ENCODE measurements at regions not wholly inside any gene's neighbourhood (a gene's known extent, or its start where the extent isn't known, plus 50 kb on each side); places are given as distances from the start of the nearest gene placed in this dataset.
"Not testable (repeated sequence)": the region's sequence is repeated elsewhere in the genome, so short reads cannot be mapped to it uniquely, and the experiment has no call there.

GRCh38 chr18:1488394-1488793 is 583.7 kb downstream of the ADCYAP1 start:
- no peak for DNase-seq (ENCODE audit: low spot score)

- DNase-seq (ENCODE audit: low spot score), result no peak
These were observed 584.3 kb downstream of the ADCYAP1 start for GRCh38 chr18:1488957-1489356.

- no peak for DNase-seq (ENCODE audit: low spot score)
These were observed 590.7 kb downstream of the ADCYAP1 start for GRCh38 chr18:1495387-1495786.

GRCh38 chr18:1496096-1496495 is 591.4 kb downstream of the ADCYAP1 start:
- no peak for DNase-seq (ENCODE audit: low spot score)

GRCh38 chr18:1498216-1498615 is 593.5 kb downstream of the ADCYAP1 start:
- DNase-seq (ENCODE audit: low spot score), result no peak

GRCh38 chr18:1499265-1499664 is 594.6 kb downstream of the ADCYAP1 start:
- DNase-seq (ENCODE audit: low spot score), result no peak

- no peak for DNase-seq (ENCODE audit: low spot score)
These were observed 599.2 kb downstream of the ADCYAP1 start for GRCh38 chr18:1503847-1504246.

GRCh38 chr18:1505856-1506255 is 601.2 kb downstream of the ADCYAP1 start:
- DNase-seq (ENCODE audit: low spot score), result no peak

GRCh38 chr18:1510542-1511179 is 606.0 kb downstream of the ADCYAP1 start:
- DNase-seq (ENCODE audit: low spot score), result no peak

- no peak for DNase-seq (ENCODE audit: low spot score)
These were observed 607.1 kb downstream of the ADCYAP1 start for GRCh38 chr18:1511619-1512311.

GRCh38 chr18:1513519-1513918 is 608.8 kb downstream of the ADCYAP1 start:
- no peak for DNase-seq (ENCODE audit: low spot score)

GRCh38 chr18:1521588-1522248 is 617.0 kb downstream of the ADCYAP1 start:
- DNase-seq (ENCODE audit: low spot score), result not testable (repeated sequence)

GRCh38 chr18:1522249-1522615 is 617.6 kb downstream of the ADCYAP1 start:
- no peak for DNase-seq (ENCODE audit: low spot score)

GRCh38 chr18:1526991-1527390 is 622.3 kb downstream of the ADCYAP1 start:
- DNase-seq (ENCODE audit: low spot score), result no peak

- DNase-seq (ENCODE audit: low spot score), result no peak
These were observed 623.1 kb downstream of the ADCYAP1 start for GRCh38 chr18:1527805-1528204.

- no peak for DNase-seq (ENCODE audit: low spot score)
These were observed 623.8 kb downstream of the ADCYAP1 start for GRCh38 chr18:1528447-1528846.

- no peak for DNase-seq (ENCODE audit: low spot score)
These were observed 624.4 kb downstream of the ADCYAP1 start for GRCh38 chr18:1528964-1529509.

GRCh38 chr18:1530650-1531049 is 626.0 kb downstream of the ADCYAP1 start:
- no peak for DNase-seq (ENCODE audit: low spot score)

- DNase-seq (ENCODE audit: low spot score), result no peak
These were observed 634.6 kb downstream of the ADCYAP1 start for GRCh38 chr18:1539276-1539675.

- no peak for DNase-seq (ENCODE audit: low spot score)
These were observed 636.8 kb downstream of the ADCYAP1 start for GRCh38 chr18:1541478-1541877.

GRCh38 chr18:1542230-1542774 is 637.6 kb downstream of the ADCYAP1 start:
- DNase-seq (ENCODE audit: low spot score), result no peak

- DNase-seq (ENCODE audit: low spot score), result no peak
These were observed 639.3 kb downstream of the ADCYAP1 start for GRCh38 chr18:1544016-1544415.

- DNase-seq (ENCODE audit: low spot score), result not testable (repeated sequence)
These were observed 653.0 kb downstream of the ADCYAP1 start for GRCh38 chr18:1557711-1558110.
